ENCODE measurements at regions not wholly inside any gene's neighbourhood (a gene's known extent, or its start where the extent isn't known, plus 50 kb on each side); places are given as distances from the start of the nearest gene placed in this dataset.

DNA sequence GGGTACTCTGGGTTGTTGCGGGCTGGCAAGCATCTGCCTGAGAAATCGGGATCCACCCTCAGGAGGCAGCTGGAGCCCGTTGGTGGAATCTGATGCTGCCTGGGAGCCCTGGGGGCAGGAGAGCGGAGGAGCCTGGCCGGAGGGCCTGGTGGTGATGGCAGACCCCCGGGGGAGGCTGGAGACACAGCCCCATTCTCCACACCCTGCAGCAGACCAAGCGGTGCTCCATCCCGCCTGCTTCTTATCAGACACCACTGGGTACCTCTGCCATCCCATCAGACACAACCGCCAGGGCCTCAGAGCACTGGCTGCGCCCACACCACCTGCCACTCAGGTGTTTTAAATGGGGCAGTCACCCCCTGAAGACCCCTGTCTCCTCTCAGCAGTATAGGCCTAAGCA, 103.9 kb downstream of the RBFOX3 start:
- TF ChIP-seq, protein P1, sequence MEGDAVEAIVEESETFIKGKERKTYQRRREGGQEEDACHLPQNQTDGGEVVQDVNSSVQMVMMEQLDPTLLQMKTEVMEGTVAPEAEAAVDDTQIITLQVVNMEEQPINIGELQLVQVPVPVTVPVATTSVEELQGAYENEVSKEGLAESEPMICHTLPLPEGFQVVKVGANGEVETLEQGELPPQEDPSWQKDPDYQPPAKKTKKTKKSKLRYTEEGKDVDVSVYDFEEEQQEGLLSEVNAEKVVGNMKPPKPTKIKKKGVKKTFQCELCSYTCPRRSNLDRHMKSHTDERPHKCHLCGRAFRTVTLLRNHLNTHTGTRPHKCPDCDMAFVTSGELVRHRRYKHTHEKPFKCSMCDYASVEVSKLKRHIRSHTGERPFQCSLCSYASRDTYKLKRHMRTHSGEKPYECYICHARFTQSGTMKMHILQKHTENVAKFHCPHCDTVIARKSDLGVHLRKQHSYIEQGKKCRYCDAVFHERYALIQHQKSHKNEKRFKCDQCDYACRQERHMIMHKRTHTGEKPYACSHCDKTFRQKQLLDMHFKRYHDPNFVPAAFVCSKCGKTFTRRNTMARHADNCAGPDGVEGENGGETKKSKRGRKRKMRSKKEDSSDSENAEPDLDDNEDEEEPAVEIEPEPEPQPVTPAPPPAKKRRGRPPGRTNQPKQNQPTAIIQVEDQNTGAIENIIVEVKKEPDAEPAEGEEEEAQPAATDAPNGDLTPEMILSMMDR (IDR thresholded peaks at IDR 0.05): no peak
- no peak for TF ChIP-seq POLR2A (IDR thresholded peaks at IDR 0.05)
- no peak for TF ChIP-seq POLR2AphosphoS5 (IDR thresholded peaks at IDR 0.05)

Measured in prostate gland (tissue), 2 donors.